HFFc6 (cell line): ENCODE measurements at regions not wholly inside any gene's neighbourhood (a gene's known extent, or its start where the extent isn't known, plus 50 kb on each side); places are given as distances from the start of the nearest gene placed in this dataset.

Experiments
- DNase-seq: peaks from one replicate; pipeline ENCODE4 v3.0.0-alpha.2; 2018
- H3K27ac Mint-ChIP-seq: 2 replicates; pipeline ENCODE4 v1.8.0; 2020; ENCODE audit warnings: mild to moderate bottlenecking, mixed read lengths
- H3K27me3 Mint-ChIP-seq: 2 replicates; pipeline ENCODE4 v1.8.0; 2021; ENCODE audit warnings: mild to moderate bottlenecking, moderate library complexity, mixed read lengths; ENCODE audit not compliant: insufficient read depth
- H3K36me3 Mint-ChIP-seq: 2 replicates; pipeline ENCODE4 v1.8.0; 2021; ENCODE audit warnings: low read depth, mixed read lengths
- H3K4me1 Mint-ChIP-seq: 2 replicates; pipeline ENCODE4 v1.8.0; 2020; ENCODE audit warnings: low read depth, mixed read lengths
- H3K4me3 Mint-ChIP-seq: 2 replicates; pipeline ENCODE4 v1.8.0; 2020; ENCODE audit warnings: mild to moderate bottlenecking, moderate library complexity, mixed read lengths
- H3K9me3 Mint-ChIP-seq: 2 replicates; pipeline ENCODE4 v1.8.0; 2020; ENCODE audit warnings: mild to moderate bottlenecking, mixed read lengths
- CTCF ChIP-seq: fragments of 200-600 bp; sonication (generic); IDR thresholded peaks from 2 replicates; pipeline ENCODE4 v1.5.0; 2021; ENCODE audit warnings: antibody characterized with exemption, mild to moderate bottlenecking

DNA sequence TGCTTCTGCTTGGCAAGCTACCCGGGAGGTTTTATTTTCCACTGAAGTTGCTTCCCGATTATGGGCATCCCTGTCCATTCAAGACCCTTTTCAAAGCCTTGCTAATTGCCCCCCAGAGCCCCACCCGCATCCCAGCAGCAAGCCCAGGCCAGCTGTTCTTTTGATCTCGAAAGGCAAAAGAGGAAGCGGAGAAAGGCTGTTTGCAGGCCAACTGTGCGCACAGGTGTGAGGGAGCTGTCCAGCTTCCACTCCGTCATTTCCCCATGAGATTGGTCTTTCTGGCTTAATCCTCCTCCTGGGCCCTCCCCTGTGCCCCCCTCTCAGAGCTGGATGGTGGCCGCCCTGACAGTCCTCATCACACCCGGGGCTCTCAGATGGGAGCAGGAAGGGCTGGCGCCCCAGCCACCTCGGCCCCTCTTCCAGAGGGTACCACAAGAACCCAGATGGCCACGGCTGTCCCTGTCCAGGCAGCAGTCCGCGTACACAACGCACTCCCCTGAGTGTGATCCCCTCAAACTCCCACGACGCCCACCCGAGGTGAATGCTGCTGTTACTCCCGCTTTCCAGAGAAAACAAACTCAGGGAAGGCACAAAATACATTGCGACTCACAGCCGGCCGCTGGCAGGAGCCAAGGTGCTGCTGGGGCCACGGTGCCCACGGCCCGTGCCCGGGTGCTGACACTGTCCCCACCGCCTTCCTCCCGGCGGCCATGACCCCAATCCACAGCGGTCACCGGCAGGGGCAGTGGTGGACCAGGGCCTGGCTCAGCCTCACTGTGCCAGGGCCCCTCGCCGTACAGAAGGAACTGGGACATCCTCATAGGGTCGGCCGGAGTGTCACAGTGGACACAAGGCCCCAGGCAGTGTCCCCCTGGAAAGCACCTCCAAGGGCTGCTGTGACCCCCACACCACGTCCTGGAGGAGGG lies 121.9 kb downstream of the CRYAA start:
- no peaks in the 10 kb centered on the region for H3K4me1 Mint-ChIP-seq
- H3K27ac Mint-ChIP-seq = no peak overlapping the region
- no peak for DNase-seq
- H3K4me3 Mint-ChIP-seq = no peak overlapping the region
- peaks cover 16% of the 10 kb centered on the region for H3K27me3 Mint-ChIP-seq
- peaks cover 10% of the 10 kb centered on the region for H3K9me3 Mint-ChIP-seq
- H3K36me3 Mint-ChIP-seq = peaks cover 3% of the 10 kb centered on the region
- no peak for TF ChIP-seq CTCF

DNA sequence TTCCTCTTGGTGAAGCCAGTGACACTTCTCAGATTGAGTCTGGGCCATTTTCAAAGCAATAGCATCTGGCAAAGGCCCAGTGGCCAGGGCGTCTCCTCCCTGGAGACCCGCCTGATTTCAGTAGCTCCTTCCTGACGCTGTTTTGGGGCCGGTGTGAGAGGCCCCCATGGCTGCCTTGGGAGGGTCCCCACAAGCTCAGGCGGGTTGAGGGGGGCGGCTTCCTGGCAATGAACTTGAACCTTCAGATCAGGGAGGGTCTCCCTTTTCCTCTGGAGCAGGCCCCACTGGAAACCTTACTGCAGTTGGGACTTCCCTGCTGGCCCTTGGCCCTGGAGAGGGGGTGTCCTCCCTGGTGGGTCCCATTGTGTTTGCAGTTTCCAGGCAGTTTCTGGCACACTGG lies 121.2 kb downstream of the CRYAA start:
- Mint-ChIP-seq H3K27me3 (peaks cover 15% of the 10 kb centered on the region), H3K36me3 (no peaks in the 10 kb centered on the region), H3K27ac (no peak overlapping the region), H3K4me3 (no peak overlapping the region), H3K9me3 (peaks cover 5% of the 10 kb centered on the region; the same call in 1 of the 2 replicates), H3K4me1 (no peaks in the 10 kb centered on the region)
- TF ChIP-seq CTCF = no peak
- DNase-seq = no peak

DNA sequence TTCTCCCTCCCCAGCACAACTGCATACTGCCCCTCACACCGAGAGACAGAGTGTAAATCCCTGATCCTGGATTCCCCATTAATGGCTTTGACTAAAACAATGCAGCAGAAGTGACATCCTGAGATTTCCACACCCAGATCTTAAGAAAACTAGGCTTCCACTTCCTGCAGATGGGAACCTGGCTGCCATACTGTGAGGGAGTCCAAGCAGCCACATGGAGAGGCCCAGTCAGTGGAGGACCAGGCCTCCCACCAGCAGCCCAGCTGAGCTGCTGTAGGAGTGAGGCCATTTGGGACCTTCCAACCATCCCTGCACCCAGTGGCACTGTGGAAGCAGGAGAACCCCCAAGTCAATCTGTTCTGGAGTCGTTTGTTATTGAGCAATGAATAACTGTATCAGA lies 120.6 kb downstream of the CRYAA start:
- Mint-ChIP-seq H3K36me3 (no peaks in the 10 kb centered on the region), H3K9me3 (peaks cover 5% of the 10 kb centered on the region; the same call in 1 of the 2 replicates), H3K27me3 (peaks cover 11% of the 10 kb centered on the region), H3K4me3 (no peak overlapping the region), H3K27ac (no peak overlapping the region), H3K4me1 (no peaks in the 10 kb centered on the region)
- no peak for DNase-seq
- no peak for TF ChIP-seq CTCF

DNA sequence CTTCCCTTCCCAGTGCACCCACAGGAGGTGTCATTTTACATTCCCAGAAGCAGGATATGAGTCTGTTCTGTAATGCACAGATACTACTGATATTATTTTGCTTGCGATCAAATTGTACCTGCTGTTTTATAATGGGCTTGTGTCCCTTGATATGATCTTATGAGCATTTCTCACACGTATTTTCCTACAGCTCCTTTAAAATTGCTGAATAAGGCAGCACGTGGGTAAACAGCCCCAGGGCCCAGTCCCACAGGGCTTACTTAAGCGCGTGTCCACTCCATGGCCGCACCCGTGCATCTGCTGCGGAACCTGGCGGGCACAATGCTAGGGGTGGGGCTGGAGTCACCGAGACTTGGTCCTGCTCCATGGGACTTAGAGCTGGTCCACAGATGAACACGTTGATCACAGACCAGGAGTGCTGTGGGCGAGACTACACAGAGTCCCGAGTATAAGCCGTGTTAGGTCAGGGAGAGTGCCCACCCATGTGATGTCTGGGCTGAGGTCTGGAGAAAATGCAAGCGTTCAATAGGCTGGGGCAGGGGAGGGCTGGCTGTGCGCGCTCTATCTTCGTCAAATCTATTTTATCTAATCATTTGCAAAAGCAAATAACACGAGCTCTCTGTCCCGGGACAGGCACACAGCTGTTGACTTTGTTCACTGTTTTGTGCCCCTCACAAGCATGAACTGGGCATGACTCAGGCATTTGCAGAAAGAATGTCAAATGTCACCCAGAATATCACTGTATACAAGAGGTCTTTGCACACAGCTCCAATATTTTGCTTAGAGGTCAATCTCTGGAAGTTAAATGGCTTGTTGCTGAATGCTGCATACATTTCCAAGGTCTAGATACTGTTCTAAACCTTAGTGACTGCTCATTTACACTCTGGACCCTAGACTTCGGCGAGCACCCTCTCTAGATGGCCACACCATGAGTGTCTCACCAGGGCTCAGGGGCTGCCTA lies 119.3 kb downstream of the CRYAA start:
- Mint-ChIP-seq H3K4me1 (no peaks in the 10 kb centered on the region), H3K27me3 (peaks cover 9% of the 10 kb centered on the region), H3K36me3 (no peaks in the 10 kb centered on the region), H3K4me3 (no peak overlapping the region), H3K9me3 (peaks cover 5% of the 10 kb centered on the region; the same call in 1 of the 2 replicates), H3K27ac (no peak overlapping the region)
- no peak for DNase-seq
- no peak for TF ChIP-seq CTCF

DNA sequence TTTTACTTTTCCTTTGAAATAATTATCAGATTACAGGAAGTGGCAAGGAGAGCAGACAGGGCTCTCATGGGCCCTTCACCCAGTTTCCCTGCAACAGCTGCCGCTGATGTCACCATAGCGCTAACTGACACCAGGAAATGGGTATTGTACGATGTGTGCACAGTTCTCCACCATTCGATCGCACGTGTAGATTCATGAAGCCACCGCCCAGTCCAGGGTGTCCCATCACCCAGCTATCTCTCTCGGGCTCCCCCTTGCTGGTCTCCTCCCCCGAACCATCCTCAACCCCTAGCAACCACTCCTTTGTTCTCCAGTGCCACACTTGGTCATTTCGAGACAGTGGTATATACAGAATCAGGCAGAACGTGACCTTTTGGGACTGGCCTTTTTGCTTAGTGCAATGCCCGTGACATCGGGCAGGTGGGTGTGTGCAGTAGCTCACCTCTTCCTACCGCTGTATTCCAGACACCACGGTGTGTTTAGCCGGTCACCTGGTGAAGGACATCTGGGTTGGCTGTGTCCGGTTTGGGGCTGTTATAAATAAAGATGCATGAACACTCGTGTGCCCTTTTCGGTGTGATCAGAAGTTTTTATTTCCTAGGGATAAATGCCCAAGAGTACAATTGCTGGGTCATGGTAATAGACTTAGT lies 118.4 kb downstream of the CRYAA start:
- H3K4me1 Mint-ChIP-seq = no peaks in the 10 kb centered on the region
- H3K4me3 Mint-ChIP-seq = no peak overlapping the region
- H3K27ac Mint-ChIP-seq = no peak overlapping the region
- no peak for TF ChIP-seq CTCF
- peaks cover 8% of the 10 kb centered on the region for H3K27me3 Mint-ChIP-seq
- H3K9me3 Mint-ChIP-seq = peaks cover 5% of the 10 kb centered on the region; the same call in 1 of the 2 replicates
- no peak for DNase-seq
- no peaks in the 10 kb centered on the region for H3K36me3 Mint-ChIP-seq
